ENCODE measurements at regions not wholly inside any gene's neighbourhood (a gene's known extent, or its start where the extent isn't known, plus 50 kb on each side); places are given as distances from the start of the nearest gene placed in this dataset.
A peak's percentile ranks its signal among the peaks of the same experiment; 100 is the strongest.

DNA sequence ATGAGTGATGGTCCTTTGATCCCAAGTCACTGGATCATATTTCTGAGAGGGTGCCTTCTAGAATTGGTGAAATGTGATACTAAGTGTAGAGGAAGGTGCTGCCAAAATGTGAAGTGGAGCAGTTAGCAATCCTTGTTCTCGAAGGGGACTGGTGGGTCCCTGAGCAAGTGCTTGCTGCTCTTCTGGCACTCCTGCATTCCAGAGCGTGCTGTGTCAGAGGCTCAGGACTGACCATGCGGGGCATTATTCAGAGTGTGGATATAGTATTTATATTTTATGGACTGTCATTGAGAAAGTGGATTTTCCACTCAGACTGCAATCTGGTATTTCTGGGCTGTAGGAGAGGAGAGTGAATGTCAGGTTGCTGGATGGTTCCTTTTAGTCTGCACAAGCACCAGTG is 152.6 kb upstream of the KL start:
- no peak for DNase-seq

DNA sequence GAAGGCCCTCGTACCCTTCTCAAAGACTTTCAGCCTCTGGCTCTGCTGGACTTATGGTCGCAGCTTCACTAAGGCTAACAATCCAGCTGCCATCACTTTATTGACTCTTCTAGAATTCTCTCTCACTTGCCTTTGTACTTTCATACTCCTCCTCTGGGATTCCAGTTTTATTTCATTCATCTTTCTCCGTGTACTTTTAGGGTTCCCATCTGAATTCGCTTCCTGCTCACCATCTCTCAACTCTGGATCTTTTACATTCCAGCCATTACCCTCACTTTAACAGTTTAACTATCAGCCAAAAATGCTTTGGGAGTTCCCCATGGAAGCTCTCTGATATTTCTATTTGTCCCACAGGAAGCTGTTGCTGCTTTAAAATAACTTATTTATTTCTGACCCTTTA is 149.3 kb upstream of the KL start:
- DNase-seq = no peak

DNA sequence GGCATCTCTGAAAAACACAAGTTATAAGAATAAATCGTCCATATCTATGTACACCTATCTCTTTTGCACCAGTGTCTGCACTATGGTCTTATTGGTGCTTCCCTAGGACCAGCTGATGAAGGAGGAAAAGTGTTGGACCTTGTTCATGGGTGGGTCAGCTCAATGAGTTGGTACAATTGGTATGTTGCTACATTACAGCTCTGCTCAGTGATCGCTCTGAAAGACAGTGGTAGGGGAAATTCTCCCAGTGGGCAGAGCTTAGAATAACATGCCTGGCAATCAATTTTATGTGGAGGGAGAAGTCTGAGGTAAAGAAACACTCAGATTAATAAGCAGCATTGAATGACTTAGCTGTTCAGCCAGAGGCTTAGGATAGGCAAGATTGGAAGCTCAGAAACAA is 138.7 kb upstream of the KL start:
- DNase-seq = no peak

DNA sequence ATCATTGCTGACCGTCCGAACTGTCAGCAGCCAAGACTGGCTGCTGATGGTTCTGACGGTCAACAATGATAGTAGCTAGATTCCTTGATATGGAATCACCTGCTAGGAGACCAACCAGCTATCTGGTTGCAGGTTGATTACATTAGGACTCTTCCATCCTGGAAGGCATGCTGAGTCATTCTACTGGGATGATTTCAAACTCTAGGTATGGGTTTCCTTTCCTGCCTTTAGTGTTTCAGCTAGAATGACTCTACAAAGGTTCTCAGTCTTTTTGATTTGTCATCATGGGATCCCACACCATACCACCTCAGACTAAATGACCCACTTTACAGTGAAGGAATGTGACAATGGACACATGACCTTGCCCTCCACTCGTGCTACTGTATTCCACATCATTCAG is 138.1 kb upstream of the KL start:
- no peak for DNase-seq

DNA sequence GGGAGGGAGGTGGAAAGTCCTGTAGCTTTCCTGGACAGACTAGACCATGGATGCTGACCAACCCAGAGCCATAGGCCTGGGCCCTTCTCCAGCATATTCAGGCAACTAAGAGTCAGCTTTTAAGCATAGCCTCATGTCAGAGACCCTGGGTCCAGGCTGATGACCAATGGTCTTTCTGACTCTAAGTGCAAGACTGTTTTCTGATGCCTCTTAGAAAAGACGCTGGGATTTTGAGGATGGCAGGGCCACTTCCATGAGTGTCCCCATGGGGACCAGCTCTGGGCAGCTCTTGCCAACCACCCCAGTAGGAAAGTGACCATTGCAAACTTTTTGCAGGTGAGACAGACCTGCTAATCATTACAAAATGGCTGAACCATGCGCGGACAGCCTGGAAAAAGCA is 135.6 kb upstream of the KL start:
- no peak for DNase-seq

DNA sequence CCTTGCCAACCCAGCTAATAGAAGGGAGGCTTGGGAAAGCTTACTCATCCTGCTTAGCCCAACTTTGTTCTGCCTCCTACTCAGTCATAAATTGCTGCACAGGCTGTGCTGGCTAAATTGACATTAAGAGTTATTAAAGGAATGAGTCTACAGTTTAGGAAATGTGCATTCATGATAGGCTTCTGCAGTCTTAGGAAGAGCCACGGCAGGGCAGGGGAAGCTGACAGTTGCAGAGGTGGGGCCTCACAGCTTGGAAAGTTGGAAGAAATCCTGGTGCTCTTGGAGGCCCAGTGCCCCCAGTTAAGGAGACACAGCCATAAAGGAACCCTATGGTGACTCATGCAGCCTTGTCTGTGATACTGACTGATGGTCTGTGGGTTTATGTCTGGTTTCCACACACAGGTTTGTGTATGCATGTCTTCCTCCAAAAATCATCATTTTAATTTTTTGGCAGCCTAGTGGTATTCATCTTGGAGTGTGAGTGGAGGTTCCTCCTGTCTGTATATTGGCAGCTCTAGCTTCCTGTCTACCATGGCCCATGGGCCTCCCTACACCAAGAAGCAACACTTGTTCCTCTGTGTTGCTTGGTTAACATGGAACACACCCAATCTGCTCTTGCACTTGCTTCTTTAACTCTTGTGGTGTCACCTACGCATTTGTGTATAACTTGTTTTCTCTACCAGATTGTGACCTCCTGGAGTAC is 135.0 kb upstream of the KL start:
- peak; percentile 20 for DNase-seq

DNA sequence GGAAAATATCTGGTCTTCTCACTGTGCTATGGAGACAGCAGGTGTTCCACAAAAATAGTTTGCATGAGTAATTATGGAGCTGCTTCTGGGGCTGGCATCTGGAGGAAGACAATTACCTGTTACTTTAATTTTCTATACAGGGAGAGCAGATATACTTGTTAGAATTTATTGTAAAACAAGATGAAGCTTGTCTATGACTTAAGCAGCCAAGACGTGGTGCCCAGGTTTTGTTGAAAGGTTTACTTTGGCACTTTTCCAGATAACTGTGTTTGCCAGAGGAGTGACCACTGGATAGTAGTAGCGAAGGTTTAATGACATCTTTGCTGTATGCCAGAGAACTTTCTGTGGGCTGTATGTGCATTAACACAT is 134.5 kb upstream of the KL start:
- no peak for DNase-seq

DNA sequence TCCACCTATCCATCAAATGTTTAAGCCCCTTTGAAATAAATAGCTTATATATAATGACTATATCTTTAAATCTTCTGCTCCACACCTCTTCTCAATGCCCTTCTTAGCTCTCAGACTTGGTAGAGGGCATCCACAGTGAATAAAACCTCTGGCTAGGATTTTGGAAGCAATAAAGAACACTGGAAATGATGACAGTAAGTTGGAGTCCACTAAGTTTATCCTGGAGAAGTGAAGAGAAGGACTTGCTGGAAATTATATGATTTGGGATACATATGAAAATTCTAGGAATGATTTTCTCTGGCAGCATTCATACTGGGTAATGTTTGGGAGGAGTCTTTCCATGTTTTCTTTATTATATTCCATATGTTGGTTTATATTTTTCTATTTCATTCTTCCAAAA is 133.5 kb upstream of the KL start:
- DNase-seq = no peak

DNA sequence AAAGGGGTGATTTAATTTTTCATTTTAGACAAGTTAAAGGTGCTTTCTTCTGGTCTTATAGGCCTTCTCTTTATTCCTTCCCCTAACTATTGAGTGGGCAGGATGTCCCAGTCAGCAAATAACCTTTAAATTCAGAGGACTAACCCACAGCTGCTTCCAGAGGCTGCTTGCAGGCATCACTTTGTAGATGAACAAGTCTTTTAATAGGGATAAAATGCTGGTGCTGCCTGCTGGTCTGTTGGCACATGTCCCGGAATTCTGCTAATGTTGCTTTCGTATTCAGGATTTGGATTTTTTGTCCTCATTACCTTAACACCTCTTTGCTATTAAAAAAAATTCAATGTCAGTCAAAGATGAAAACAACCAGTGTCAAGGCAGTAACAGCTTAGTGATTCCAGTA is 132.7 kb upstream of the KL start:
- no peak for DNase-seq

DNA sequence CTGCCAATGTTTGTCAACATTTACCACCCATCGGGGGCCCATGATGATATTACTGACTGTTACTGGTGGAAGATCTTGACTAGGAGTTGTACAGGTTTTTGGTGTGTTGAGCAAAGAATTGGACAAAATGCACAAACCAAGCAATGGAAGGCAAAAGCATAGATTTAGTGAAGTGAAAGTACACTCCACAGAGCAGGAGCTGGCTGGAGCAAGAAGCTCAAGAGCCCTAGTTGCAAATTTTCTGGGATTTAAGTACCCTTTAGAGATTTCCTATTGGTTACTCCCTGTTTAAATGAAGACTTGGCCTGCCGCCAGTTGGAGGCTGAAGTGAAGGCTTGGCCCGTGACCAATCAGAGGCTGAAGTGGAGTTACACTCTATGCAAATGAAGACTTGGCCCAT is 128.6 kb upstream of the KL start:
- DNase-seq = no peak

DNA sequence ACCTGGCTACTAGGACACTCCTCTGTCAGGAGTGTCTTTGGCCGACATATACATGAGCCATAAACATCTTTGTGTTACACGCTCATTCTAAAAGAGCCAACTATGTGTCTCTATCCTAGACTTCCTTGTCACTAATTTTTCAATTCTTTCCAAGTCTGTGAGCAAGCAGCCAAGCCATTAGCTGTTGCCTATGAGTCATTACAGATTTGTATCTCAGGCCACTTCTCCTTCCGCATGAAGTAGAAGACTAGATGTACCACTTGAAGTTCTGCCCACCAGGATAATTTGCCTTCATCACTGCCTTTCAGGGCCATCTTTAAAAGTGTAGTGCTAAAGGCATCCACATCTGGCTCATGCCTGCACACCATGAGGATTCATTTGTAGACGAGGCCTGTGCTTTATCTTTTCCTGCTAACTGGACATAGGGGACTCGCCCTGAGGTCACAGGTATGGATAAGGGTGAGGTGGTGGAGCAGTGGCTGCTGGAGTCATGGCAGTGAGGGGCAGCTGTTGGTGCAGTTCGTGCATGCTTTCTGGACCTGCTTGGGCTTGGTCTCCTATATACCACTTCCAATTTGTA is 126.1 kb upstream of the KL start:
- DNase-seq = peak; percentile 62

DNA sequence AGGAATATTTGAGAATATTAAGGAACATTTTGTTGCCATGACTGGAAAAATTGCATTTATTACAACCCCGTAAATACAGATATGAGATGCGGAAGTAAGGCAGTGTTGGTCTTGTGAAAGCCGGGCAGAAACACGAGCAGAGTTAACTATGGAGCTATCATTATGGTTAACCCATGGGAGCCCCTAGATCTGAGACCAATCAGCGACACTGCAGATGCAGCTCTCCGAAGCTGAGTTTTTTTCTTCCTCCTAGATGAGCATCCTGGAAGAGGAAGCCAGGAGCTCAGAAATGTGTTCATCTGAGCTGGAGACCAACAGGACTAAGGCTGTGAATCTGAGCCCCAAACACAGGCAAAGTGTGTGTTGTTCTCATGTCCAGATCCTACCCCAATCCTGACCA is 123.0 kb upstream of the KL start:
- no peak for DNase-seq

DNA sequence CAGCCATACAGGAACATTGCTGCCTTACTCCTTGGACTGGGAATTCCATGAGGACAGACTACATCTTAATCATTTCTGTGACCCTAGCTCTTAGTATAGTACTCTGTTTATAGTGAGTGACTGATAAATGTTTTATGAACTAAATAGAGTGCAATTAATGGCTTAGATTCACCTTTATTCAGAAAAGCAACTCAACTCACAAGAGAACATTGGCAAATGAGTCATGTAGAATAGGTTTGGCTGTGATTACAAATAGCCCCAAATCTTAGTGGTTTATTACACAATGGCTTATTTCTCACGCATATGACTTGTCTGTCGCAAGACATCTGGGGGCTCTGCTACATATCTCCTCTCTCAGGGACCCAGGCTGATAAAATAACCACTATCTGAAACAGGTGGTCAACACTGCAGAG is 121.6 kb upstream of the KL start:
- DNase-seq = peak; percentile 87

DNA sequence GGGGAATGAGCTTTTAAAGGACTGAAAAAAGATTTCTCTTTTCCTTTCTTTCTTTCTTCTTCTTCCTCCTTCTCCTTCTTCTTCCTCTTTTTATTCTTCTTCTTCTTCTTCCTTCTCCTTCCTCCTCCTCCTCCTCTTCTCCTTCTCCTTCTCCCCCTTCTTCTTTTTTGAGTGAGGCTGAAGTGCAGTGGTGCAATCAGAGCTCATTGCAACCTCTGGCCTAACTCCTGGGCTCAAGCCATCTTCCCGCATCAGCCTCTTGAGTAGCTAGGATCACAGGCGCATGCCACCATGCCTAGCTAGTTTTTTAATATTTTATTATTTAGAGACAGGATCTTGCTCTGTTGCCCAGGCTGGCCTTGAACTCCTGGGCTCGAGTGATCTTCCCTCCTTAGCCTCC is 120.9 kb upstream of the KL start:
- DNase-seq = peak; percentile 9

DNA sequence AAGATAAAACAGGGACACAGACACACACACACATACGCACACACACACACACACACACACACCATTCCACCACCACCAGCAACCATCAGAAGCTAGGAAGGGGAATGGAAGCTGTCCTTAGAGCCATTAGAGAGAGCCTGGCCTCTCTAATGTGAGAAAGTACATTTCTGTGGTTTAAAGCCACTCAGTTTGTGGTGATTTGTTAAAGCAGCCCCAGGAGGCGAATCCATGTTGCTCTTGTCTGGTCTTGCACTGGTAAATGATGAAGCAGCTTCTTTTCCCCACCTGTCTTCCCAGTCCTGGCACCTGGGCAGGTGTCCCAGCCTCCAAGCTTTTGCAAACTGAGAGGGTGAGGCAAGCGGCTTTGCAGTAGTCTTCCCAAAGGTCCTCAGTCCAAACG is 118.9 kb upstream of the KL start:
- no peak for DNase-seq

DNA sequence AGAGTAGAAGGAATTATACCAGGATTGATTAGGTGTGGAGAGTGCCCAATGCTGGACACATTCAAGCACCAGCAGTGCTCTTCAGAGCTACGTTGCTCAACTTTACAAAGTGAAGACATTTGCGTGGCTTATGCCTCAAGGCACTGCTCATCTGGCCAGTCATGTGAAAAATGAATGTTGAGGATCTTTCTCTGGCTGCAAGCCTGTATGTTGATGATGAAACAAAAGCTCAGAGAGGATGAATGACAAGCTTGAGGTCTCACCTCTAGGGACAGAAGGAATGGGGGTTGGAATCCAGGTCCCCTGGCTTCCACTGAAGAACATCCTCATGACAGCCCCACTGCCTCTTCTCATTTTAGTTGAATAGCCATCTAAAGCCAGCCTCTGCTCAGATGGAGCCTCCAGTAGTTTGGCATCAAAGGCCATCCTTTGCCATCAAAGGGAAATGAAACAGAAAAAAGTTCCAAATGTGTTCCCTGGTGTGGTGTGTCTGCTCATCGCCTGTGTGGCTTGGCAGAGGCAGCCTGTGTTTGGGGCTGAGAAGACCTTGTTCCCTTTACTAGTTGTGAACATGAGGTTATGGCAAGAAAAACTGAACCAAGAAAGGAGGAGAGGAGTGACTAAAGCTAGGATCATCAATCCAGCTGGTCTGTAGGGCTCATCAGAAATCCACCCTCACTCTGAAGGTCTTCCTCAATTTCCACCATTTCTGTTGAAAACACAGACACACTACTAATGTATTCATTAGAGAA is 114.0 kb upstream of the KL start:
- no peak for DNase-seq

DNA sequence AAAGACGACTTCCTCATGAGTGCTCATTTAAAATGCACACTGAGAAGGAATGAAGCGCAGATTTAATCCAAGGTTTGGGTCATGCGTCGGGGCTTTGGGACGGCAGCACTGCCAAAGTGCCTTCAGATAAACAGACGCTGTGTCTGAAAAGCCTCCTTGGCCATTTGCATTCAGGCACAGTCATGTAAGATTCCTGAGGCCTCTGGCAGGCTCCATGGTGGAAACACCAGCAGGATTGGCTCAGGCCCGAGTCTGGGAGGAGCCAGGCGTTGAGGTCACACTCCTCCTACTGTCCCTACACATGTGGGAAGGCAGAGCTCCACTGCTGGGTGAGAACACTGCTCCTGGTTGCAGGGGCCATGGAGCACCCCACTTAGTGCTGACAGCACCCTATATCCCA is 113.3 kb upstream of the KL start:
- DNase-seq = no peak

DNA sequence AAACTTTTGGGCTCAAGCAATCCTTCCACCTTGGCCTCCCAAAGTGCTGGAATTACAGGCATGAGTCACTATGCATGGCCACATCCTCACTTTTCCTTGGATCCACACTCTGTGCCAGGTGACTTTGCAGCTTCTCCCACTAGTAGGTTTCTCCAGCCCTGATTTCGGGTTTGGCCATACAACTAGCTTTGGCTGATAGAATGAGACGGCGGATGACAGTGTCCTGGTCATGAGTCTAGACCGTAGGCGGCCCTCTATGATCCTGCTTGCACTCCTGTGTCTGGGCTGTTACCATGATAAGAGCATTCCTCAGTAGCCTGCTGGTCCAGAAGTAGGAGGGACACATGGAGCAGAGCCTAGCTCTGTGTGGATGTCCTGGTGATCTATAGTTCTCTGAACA is 112.5 kb upstream of the KL start:
- DNase-seq = no peak

DNA sequence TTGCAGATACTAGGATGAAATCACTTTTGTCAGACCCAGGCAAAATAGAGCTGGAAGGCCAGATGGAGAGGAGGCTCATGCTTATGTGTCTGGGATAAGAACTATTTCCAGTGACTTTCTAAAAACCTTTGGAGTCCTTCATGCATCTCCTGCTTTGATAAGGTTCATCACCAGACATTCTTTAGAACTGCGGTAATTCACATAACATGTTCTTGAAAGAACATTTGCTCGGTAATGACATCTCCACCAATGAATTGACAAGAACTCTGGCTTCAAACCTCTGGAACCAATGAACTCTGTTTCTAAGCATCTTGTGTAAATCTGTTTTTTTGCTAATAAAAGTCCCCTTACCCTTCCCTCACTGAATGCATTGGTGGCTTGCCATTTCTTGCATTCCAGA is 112.0 kb upstream of the KL start:
- DNase-seq = no peak

DNA sequence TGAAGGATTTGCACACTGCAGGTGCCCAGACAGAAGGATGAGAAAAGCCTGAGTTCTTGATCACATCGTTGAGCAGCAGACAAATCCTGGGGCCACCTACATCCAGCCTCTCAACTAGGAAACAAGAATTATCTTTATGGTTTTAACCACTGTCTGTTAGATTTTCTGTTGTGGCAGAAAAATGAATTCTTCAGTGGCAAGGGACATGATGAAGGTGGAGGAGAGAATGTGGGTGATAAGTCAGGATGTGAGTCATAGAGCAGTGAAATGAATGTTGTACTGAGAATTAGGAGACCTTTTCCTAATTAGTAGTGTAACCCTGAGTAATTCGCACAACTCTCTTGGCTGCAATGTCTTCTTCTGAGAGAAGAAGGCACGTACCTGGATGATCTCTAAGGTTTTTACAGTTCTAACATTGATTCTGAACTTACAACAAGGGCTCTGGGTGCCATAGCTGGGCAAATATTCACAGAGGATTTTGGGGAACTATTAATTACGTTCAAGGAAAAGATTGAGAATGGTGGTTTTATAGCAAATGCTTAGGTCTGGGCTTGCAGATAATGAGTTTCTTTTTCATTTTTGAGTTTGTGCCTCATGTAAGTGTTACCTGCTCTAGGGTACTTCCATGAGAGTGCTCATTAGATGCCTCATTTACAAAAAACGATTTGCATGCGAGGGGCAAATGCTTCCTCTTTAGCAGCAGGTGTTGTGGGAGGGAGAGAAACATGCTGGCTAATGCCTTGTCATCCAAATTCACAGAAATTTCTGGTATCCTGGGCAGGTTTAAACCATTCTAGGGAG is 111.0 kb upstream of the KL start:
- DNase-seq = peak; percentile 36

DNA sequence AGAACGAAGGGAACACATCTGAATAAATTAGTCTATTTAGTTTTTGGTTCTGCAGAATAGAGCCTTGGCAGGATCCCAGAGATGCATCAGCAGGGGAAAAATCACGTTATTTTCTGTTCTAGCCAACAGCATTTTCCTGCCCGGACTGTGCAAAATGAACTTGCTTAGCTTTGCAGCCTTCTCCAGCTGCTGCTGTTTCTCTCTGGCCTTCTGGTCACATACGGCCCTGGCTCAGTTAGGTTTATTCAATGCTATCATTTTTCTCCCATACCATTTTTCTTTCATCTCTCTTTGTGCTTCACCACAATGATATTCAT is 110.4 kb upstream of the KL start:
- no peak for DNase-seq

DNA sequence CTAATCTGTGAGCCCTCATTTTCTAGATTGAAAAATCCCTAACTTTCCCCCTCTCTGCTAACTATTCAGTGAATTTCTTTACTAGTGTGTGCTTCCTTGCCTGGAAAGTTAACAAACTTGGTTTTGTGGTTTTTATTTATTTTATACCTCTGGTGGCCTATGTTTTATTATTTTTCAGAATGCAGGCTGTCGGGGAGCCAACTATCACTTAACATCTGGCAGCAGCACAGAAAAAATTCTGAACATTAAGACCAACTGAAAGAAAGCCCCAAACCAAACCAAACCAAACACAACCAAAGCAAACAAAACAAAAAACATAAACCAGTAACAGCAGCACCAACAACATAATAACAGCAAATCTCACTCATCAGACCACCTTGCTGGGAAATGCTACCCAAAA is 109.0 kb upstream of the KL start:
- DNase-seq = no peak

DNA sequence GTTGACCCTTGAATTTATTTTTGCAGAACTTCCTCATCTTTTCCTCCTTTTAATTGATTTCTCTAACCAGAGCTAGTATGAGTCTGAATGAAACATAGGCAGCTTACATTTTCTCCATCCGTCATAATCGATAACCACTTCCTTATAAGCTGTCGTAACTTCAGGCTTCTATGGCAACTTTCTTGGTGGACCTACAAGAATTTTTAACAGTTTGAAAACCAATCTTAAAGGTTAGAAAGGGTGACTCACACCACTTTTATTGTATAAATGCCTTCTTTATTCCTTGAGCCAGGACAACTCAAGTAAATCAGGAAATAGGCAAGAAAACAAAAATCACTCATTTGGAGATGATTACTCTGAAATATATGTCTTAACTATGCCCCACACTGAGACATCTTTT is 105.7 kb upstream of the KL start:
- DNase-seq = no peak

DNA sequence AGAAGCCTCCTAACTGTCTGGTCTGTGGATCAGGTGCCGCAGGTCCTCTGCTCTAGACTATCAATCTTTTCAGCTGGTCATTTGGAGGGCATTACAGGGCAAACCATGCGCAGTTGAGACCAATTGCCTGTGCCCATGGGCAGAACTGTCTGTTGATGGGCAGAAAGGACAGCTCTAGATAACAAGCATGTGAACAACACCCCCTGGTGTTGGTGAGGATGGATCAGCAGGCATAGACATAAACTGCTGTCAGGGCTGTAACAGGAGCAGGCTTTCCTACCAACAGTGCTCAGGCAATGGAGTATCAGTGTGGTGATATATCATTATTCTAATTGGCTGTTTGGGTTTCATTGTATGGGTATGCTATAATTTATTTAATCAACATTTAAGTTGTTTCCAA is 104.7 kb upstream of the KL start:
- peak; percentile 75 for DNase-seq

All from hematopoietic multipotent progenitor cell treated with erythropoietin and hydrocortisone succinate and interleukin-3 and kit ligand, for 4 days (in vitro differentiated cells).